Activated CD4-positive, CD25-positive, alpha-beta regulatory T cell treated with anti-CD3 and anti-CD28 coated beads, Interleukin-2, amount 50 U/mL, for 72 hours (primary cell): ENCODE measurements at regions not wholly inside any gene's neighbourhood (a gene's known extent, or its start where the extent isn't known, plus 50 kb on each side); places are given as distances from the start of the nearest gene placed in this dataset.

Experiments
- DNase-seq: peaks from one replicate; pipeline ENCODE4 v3.0.0; 2021

- DNase-seq, result no peak
Observed at GRCh38 chr9:90086101-90086511, 481.3 kb downstream of the GADD45G start.

GRCh38 chr9:90088434-90088833, 483.6 kb downstream of the GADD45G start:
- DNase-seq, result no peak

- DNase-seq, result no peak
Observed at GRCh38 chr9:90088856-90089255, 484.0 kb downstream of the GADD45G start.

- no peak for DNase-seq
Observed at GRCh38 chr9:90090997-90091396, 486.2 kb downstream of the GADD45G start.

GRCh38 chr9:90092508-90092907, 487.7 kb downstream of the GADD45G start:
- no peak for DNase-seq

- DNase-seq, result no peak
Observed at GRCh38 chr9:90095682-90096081, 490.9 kb downstream of the GADD45G start.

- DNase-seq, result no peak
Observed at GRCh38 chr9:90097237-90097636, 492.4 kb downstream of the GADD45G start.

- no peak for DNase-seq
Observed at GRCh38 chr9:90098408-90098807, 493.6 kb downstream of the GADD45G start.

GRCh38 chr9:90099262-90099963, 494.6 kb downstream of the GADD45G start:
- no peak for DNase-seq

- no peak for DNase-seq
Observed at GRCh38 chr9:90100014-90100413, 495.2 kb downstream of the GADD45G start.

GRCh38 chr9:90102292-90102901, 497.6 kb downstream of the GADD45G start:
- peak; percentile 67 for DNase-seq

- DNase-seq, result no peak
Observed at GRCh38 chr9:90103771-90104170, 499.0 kb downstream of the GADD45G start.

GRCh38 chr9:90105773-90106172, 501.0 kb downstream of the GADD45G start:
- DNase-seq, result no peak

GRCh38 chr9:90107040-90107725, 502.4 kb downstream of the GADD45G start:
- no peak for DNase-seq

- DNase-seq, result no peak
Observed at GRCh38 chr9:90107726-90108655, 503.2 kb downstream of the GADD45G start.

- no peak for DNase-seq
Observed at GRCh38 chr9:90112788-90113187, 508.0 kb downstream of the GADD45G start.

- DNase-seq, result no peak
Observed at GRCh38 chr9:90114641-90115425, 510.0 kb downstream of the GADD45G start.

GRCh38 chr9:90121762-90122161, 517.0 kb downstream of the GADD45G start:
- DNase-seq, result no peak

- no peak for DNase-seq
Observed at GRCh38 chr9:90124961-90125360, 517.7 kb downstream of the DIRAS2 start.

- no peak for DNase-seq
Observed at GRCh38 chr9:90127923-90128322, 514.7 kb downstream of the DIRAS2 start.

- no peak for DNase-seq
Observed at GRCh38 chr9:90128587-90129190, 513.9 kb downstream of the DIRAS2 start.

GRCh38 chr9:90129446-90129845, 513.2 kb downstream of the DIRAS2 start:
- no peak for DNase-seq
